SW480 (cell line): ENCODE measurements at regions not wholly inside any gene's neighbourhood (a gene's known extent, or its start where the extent isn't known, plus 50 kb on each side); places are given as distances from the start of the nearest gene placed in this dataset.
"Not testable (repeated sequence)": the region's sequence is repeated elsewhere in the genome, so short reads cannot be mapped to it uniquely, and the experiment has no call there.

Experiments used
- DNase-seq: peaks from one replicate; pipeline ENCODE4 v3.0.0-alpha.2; 2016; ENCODE audit warnings: low spot score

- DNase-seq = no peak
These were observed 999.9 kb downstream of the GLUD2 start for GRCh38 chrX:122047261-122047660.

GRCh38 chrX:122055460-122055859, 1008.0 kb downstream of the GLUD2 start:
- no peak for DNase-seq

- no peak for DNase-seq
These were observed 1008.7 kb downstream of the GLUD2 start for GRCh38 chrX:122055979-122056715.

GRCh38 chrX:122076241-122076640, 1028.8 kb downstream of the GLUD2 start:
- DNase-seq = no peak

- DNase-seq = no peak
These were observed 1030.7 kb downstream of the GLUD2 start for GRCh38 chrX:122078079-122078478.

- no peak for DNase-seq
These were observed 1039.9 kb downstream of the GLUD2 start for GRCh38 chrX:122087341-122087740.

- DNase-seq = no peak
These were observed 1044.2 kb downstream of the GLUD2 start for GRCh38 chrX:122091571-122091970.

- DNase-seq = no peak
These were observed 1045.0 kb downstream of the GLUD2 start for GRCh38 chrX:122092360-122092759.

GRCh38 chrX:122092978-122093377, 1045.6 kb downstream of the GLUD2 start:
- no peak for DNase-seq

GRCh38 chrX:122094611-122095010, 1047.2 kb downstream of the GLUD2 start:
- no peak for DNase-seq

- DNase-seq = no peak
These were observed 1066.0 kb downstream of the GLUD2 start for GRCh38 chrX:122113376-122113775.

GRCh38 chrX:122113896-122114295, 1066.5 kb downstream of the GLUD2 start:
- DNase-seq = no peak

- DNase-seq = no peak
These were observed 1068.2 kb downstream of the GLUD2 start for GRCh38 chrX:122115604-122116003.

GRCh38 chrX:122119361-122119760, 1064.7 kb upstream of the GRIA3 start:
- DNase-seq = no peak

GRCh38 chrX:122122274-122122673, 1061.8 kb upstream of the GRIA3 start:
- no peak for DNase-seq

- no peak for DNase-seq
These were observed 1050.6 kb upstream of the GRIA3 start for GRCh38 chrX:122133478-122133877.

- no peak for DNase-seq
These were observed 1049.8 kb upstream of the GRIA3 start for GRCh38 chrX:122134291-122134690.

GRCh38 chrX:122135070-122135469, 1049.0 kb upstream of the GRIA3 start:
- no peak for DNase-seq

- DNase-seq = not testable (repeated sequence)
These were observed 1043.9 kb upstream of the GRIA3 start for GRCh38 chrX:122140219-122140618.

GRCh38 chrX:122154019-122154418, 1030.1 kb upstream of the GRIA3 start:
- DNase-seq = no peak

- no peak for DNase-seq
These were observed 1015.8 kb upstream of the GRIA3 start for GRCh38 chrX:122168241-122168640.

- no peak for DNase-seq
These were observed 999.3 kb upstream of the GRIA3 start for GRCh38 chrX:122184791-122185190.

GRCh38 chrX:122187069-122187713, 996.9 kb upstream of the GRIA3 start:
- no peak for DNase-seq

- no peak for DNase-seq
These were observed 995.3 kb upstream of the GRIA3 start for GRCh38 chrX:122188751-122189150.
